GM19023 (cell line): ENCODE measurements at regions not wholly inside any gene's neighbourhood (a gene's known extent, or its start where the extent isn't known, plus 50 kb on each side); places are given as distances from the start of the nearest gene placed in this dataset.
A peak's percentile ranks its signal among the peaks of the same experiment; 100 is the strongest.

Experiments used
- ATAC-seq: cut with Tn5 transposase; IDR thresholded peaks from one replicate; pipeline ENCODE4 v1.9.1; 2021; ENCODE audit warnings: mild to moderate bottlenecking, moderate library complexity; ENCODE audit not compliant: unreplicated experiment

DNA sequence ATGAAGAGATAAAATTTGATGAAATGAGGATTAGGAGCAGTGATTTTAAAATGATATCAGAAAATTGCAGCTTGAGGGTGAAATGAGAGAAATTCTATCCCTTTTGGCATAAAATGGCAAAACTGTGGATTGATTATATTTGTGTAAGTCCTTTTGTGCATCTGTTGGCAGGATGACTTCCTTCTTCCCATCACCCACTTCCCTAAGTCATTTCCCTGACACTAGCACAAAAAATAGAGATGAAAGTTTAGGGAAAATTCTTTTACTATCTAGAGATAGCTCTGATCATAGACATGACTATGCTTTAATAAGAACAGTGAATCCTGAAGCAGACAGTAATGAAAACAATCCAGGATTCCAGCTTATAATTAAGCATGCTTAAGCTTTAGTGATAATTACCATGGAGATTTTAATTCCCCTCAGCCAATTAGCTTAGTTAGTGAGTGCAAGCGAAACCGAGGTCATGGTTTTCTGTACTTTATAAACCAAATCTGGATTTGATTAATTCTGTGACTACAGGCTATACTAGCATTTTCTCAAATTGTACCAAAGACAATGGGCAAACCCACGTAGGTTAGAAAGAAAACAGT lies 163.6 kb upstream of the TARS1 start:
- no peak for ATAC-seq

DNA sequence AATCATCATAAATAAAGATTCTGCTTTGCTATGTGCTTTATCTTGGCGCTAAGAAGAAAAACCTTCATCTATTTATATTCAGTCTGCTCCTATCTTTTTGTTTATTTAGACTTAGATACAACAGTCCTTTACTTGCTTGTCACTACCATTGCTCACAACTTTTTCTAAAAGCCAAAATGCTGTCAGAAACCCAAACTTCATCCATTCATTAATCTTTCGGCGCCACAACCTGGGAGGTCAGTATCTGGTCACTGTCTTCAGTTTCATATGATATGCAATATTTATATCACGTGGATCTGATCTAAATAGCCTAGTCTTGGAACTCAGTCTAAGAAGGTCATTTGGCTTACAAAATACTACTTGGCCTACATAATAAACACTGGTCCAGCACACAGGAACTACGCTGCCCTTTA lies 159.3 kb upstream of the TARS1 start:
- ATAC-seq: no peak

DNA sequence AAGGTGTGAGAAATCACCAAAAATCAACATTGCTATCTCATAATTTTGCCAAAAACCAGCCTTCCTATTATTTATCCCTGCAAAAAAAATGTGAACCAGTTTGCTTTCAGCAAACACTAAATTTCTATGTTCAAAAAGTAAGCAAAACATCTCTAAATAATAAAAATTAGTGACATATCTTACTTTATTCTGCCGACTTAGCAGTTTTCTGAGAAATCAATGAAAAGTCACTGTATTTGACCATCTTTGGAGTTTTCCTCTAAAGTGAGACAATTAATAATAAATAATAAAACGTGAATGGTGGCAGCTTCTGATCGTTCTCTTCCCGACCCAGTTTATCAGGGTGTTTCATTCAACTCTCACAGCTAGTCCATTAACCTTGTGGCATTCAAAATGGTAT lies 158.6 kb upstream of the TARS1 start:
- ATAC-seq: no peak

DNA sequence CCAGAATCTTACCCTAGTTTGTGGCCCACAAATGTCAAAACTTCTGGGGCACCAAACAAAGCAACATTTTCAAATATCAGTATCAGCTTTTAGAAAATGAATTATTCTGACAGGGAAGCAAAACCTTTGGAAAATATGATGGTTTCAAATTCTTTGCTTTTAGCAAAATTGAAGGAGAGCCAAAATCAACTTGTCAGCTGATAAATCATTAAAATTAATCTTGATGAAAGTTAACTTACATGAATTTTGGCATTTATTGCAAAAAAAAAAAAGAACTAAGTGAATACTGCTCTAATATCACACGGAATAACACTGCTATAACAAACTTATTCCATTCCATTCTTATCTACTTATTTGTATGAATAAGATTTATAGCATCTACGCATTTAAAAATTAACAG lies 158.1 kb upstream of the TARS1 start:
- no peak for ATAC-seq

DNA sequence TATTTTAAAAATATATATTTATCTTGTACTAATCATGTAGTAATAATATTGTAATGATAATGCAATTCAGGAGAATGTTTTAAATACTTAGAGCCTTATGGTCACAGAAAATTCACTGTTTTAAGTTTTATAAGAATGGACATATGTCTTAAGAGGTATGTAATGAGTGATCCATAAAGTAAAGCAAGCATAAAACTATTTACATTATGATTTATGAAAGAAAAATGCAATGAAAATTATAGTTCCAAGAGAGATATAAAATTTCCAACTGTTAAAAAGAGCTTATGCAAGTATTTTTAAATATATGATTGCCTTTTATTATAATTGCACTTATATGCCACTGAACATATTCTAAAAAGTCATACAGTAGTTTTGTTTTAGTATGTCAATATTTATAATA lies 157.5 kb upstream of the TARS1 start:
- no peak for ATAC-seq

DNA sequence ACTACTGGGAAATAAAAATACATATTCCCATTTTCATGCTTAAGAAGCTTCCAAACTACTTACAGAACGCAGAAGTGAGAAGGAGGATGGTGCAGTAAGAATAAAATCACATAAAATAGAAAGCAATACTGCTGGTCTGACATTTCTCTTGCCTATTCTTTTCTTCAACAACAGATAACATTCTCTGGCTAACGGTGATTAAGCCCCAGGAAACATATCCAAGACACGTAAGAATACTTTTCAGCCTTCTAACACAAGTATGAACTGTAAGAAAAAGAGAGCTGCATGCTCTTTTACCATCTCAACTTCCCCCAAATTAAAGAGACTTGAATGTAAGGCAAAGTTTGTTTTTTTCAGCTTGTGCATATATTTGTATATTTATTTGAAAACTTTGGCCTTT lies 156.1 kb upstream of the TARS1 start:
- ATAC-seq: no peak

DNA sequence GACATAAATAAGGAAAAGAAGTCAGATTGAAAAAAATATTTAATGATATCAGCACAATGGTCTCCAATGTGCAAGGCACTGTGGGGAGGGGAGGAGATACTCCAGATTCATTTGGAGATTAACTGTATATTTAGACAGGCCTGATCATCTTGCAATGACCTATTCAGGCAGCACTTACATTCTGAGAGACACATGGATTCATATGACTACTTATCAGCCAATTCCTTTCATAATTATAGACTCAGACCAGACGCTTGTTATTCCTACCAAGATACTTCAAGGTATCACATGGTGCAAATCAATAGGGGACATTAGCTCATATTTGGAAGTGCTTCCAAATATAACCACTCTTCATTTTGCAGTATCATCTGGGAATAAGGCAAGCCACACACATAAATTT lies 153.5 kb upstream of the TARS1 start:
- no peak for ATAC-seq

DNA sequence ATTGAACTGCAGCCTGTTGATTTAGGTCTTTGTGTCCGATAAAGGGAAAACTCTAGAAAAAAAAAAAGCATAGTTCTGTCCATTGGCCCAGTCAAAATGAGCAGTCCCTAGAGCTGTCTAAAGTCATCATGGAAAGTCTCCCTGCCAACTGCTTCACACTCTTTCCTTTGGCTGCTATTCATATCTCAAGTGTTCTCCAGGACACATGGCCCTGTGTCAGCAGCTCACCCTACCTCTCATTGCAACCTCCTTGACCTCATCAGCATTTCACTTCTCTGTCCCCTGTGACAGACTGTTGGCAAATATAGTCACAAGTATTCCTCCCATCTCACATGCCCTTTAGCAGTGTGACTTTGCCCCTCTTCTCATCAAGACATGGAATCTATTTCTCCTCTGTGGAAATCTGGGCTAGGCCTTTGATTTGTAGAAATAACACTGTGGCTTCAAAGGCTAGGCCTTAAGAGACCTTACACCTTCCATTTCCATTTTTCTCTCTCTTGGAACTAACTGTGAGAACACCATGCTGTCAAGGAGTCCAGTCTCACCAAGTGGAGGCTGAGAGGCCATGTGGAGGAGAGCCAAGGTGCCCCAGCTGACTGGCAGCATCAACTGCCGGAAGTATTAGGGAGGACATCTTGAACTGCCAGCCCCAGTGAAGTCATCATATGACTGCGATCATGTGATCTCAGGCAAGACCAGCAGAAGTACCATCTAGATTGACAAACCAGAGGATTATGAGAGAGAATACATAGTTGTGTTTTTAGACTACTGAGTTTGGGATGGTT lies 149.4 kb upstream of the TARS1 start:
- no peak for ATAC-seq

DNA sequence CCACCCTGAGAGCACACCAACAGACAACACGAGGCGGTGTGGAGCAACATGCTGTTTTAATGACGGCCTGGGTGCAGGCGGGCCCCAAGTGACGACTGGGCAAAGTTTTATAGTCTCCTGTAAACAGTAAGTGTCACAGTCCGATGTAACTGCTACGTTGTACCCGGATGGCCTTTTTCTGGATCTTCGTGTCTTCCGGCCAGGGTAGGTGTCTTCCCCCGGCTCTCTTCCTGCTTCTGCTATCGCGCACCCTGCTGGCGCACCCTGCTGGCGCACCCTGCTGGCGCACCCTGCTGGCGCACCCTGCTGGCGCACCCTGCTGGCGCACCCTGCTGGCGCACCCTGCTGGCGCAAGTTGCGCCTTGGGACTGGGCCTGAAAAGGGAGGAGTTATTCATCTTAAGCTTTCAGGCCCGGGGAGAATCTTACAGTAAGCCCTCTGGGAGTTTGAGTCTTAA lies 143.0 kb upstream of the TARS1 start:
- ATAC-seq: no peak

DNA sequence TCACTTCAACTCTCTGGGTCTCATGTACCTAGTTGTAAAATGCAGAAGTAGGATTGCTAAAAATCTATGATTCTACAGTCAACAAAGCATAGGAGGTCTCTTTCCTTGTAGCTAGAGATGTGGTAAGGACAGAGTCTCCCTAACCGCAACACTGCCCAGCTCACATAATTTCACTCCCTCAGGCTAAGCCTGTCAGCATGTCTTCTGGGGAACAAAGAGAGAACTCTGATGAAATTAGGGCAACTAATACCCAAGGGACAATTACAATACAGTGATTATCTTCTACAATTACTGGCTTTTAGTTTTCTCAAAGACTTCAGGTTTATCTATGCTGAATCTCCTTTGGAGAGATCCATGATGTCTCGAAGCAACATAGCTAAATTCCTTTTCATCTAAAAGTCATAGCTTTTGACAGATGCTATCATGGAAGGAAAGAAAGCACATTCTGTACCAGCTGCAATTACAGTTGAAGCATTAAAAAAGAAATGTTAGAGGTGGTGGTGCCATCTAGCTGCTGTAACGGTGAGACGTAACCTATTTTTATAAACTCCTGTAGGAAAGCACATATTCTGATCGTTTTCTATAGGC lies 141.1 kb upstream of the TARS1 start:
- peak; percentile 34 for ATAC-seq

DNA sequence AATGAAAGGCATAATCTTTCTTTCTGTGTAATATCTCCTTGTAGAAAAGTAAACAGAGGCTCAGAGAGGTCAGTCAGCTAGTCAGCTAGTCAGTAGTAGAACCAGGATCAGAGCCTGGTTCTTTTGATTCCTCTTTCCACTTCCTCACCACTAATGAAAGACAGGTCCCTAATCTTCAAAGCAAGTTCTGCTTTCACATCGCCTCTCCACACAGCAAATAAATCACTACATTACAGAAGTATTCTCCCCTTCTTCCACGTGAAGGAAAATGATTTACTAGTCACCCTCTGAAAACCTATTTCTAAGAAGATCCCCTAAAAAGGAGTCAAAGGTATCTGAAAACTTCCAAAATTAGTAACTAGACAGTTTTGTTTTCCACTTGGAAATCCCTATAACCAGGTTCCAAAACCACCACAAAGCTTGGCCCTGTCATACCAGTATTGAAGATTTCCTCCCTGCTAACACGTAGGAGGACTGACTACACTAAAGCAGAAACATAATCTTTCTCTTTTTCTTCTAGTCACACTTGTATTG lies 140.5 kb upstream of the TARS1 start:
- peak; percentile 74 for ATAC-seq

DNA sequence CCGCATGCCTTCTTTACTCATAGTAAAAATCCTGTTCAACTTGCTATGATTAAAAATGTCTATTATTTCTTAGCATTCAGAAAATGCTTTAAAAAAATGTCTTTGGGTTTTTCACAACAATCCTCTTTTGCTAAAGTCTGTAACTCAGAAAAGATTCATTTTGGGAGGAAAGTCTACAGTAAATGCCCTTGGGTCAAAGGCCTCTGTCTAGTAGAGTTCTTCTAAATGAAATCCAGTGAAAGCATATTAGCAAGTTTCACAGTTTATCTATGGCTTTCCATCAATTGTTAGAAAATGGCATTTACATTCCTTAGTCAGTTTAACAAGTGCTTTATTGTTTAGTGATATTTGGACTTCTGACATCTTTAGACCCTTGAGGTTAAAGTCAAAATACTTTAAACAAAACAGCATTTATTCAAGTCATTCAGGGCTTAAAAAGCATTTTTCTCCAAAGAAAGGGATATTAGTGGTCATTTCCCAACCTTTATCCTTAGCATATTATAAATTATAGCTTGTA lies 137.1 kb upstream of the TARS1 start:
- ATAC-seq: no peak

DNA sequence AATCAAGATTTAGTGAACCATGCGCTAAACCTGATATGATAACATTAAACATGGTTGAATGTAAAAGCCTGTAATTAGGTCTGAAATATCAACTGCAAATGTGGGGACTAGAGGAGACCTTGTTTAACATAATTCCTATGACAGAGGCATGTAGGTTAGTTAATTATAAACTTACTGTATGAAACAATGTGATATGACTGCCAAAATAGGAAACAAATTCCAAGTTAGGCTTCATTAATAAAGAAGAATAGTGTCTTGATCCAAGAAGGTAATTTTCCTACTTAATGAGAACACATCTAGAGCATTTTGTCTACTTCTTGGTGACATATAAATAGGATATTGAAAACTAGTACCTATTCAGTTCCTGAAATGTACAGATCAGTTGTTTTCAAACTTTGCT lies 136.2 kb upstream of the TARS1 start:
- no peak for ATAC-seq

DNA sequence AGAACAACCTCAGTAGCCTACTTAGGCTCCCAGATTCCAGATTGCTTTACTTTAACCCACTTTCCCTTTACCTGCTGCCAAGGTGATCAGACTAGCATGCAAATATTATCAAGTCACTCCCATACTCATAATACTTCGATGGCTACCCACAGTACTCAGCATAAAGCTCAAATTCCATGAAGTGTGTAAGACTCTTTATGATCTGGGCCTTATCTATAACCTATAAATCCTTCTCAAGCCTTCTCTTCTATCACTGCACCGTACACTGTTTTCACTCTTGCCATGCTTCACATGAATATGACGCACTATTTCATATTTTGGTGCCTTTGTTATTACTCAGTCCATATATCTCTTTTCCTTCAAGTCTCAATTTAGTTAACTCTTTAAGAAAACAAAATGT lies 135.2 kb upstream of the TARS1 start:
- no peak for ATAC-seq

DNA sequence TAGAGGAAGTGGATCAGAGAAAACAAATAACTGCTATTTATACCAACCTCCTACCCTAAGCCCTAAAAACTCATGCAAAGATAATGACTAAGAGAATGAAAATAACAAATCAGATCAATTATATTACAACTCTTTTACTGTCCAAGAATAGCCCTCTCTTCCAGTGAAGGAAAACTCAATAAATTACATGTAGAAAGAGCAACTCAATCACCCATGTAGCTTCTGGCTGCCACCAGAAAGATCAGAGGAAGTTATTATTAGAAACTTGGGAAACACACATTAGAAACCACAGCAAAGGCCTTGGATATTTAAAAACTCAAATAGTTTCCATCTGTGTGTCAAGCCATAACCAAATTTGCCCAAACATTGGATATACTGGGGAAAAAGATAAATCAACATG lies 134.0 kb upstream of the TARS1 start:
- ATAC-seq: no peak

DNA sequence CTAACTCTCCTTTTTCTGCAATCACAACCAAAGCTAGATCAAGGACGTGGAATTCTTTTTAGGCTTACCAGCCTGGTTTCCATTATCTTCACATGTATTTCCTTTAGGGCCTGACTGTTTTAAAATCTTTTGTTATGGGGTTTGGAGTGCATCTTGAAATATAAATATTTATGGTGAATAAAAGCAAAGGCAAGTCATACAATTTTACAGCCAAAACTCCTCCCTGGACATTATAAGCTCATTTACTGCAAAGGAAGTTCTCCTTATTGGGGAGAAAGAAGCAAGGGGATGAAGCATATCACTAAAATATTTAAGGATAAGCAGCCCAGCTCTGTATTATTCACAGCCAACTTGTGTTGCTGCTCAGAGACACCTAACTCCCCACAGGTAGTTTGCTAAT lies 132.2 kb upstream of the TARS1 start:
- no peak for ATAC-seq

DNA sequence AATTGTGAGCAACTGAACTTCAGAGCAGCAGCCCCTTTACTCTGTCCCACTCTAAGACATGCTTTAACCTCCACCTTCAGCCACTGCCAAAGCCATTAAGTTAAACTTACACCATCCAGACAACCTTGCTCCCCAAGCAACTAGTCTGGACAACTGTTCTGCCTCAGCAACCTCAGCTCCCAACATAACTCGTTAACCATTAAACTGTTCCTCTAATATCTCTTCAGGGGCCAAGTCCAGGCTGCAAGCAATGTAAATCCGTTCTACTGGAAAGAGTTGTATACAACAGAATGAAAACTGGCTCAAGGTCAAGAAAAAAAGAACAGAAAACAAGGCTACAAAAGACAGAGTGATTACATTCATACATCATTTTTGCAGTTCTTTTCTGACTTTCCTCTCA lies 131.7 kb upstream of the TARS1 start:
- no peak for ATAC-seq

DNA sequence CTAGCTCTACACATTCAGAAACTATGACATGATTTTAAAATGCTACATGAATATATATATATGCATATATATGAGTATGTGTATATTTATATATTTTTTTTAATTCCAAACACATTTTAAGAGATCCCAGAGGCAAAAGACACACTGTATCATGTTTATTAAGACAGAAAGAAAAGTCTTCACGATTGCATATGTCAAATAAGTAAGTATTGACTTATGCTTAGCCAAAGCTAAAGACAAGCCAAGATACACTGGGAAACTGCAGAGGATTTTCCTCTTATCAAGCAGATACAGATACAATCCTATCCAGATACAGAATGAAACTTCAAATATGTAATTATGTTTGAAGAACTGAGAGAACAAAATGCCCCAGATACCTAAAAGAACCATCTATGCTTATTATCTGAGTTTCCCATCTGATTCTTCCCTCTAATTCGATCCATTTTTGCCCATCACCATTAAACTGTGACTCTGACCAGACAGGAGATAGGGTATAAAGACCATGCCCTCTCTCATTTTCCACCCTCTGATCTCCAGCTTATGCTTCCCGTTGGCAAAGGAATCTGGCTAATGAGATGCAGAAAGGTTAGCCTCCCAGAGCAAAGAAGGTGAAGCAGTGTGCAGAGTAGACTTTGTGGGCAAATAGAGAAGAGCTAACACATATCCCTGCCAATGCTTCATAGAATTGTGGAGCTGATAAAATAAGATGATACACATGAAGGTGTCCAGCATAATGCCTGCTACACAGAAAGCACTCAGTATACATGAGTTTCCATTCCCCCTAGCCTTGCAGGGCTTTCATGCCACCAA lies 131.0 kb upstream of the TARS1 start:
- no peak for ATAC-seq

DNA sequence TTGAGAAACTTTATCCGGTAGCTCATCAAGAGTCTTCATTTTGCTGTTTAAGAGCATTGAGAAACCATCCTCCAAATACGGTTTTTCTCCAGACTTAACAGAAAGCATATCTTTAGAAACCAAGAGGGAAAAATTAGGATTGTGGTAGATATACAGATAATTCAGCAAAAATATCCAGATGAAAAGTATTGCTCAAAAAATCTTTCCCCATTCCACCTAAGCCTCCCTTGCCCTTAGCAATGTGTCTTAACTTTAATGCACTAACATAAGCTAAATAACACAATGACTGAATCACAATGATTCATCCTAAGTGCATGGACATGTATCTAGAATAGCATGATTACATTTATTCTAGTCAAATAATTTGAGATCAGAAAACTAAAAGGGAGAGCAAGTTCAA lies 130.3 kb upstream of the TARS1 start:
- no peak for ATAC-seq

DNA sequence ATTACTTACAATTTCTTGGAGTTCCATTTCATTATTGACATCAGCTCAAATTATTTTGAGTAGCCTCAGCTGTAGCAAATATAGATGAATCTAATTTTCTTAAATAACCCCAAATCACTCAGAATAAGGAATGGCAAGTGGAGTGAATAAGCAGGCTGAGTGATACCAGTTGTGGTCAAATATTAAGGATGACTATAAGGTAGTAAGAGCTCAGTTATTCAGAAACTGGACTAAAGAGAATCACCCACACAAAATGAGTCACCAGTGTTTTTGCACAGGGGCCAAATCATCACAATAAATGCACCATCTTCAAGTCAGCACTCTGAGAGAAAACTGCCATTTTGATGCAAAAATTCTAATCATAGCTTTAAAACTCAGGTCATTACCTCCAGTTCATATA lies 128.9 kb upstream of the TARS1 start:
- no peak for ATAC-seq
